Naive B cell (primary cell): ENCODE measurements at regions not wholly inside any gene's neighbourhood (a gene's known extent, or its start where the extent isn't known, plus 50 kb on each side); places are given as distances from the start of the nearest gene placed in this dataset.

Experiments used
- ATAC-seq, 2 donors: fragments of 150-1000 bp; cut with Tn5 transposase; 2 replicates each; pipeline ENCODE4 v1.10.0; 2021; ENCODE audit warnings: low read depth in 2 of 2, mild to moderate bottlenecking in 2 of 2, moderate library complexity in 2 of 2
- DNase-seq: peaks from one replicate; pipeline ENCODE4 v3.0.0; 2022
- H3K27ac Mint-ChIP-seq, 6 donors: one replicate each; pipeline ENCODE4 v1.8.0; 2020 to 2022; ENCODE audit warnings: mild to moderate bottlenecking in 6 of 6, mixed read lengths in 6 of 6, moderate library complexity in 5 of 6, inconsistent platforms in 2 of 6
- H3K27me3 Mint-ChIP-seq, 3 donors: one replicate each; pipeline ENCODE4 v1.8.0; 2021 to 2022; ENCODE audit warnings: mixed read lengths in 3 of 3, mild to moderate bottlenecking in 1 of 3
- H3K36me3 Mint-ChIP-seq, 2 donors: one replicate each; pipeline ENCODE4 v1.8.0; 2020 to 2022; ENCODE audit warnings: mixed read lengths in 2 of 2, inconsistent platforms in 1 of 2, mild to moderate bottlenecking in 1 of 2
- H3K4me1 Mint-ChIP-seq, 3 donors: one replicate each; pipeline ENCODE4 v1.8.0; 2020 to 2022; ENCODE audit warnings: mixed read lengths in 3 of 3, inconsistent platforms in 1 of 3, mild to moderate bottlenecking in 1 of 3, moderate library complexity in 1 of 3
- H3K4me3 Mint-ChIP-seq, 8 donors: one replicate each; pipeline ENCODE4 v1.8.0; 2020 to 2022; ENCODE audit warnings: mild to moderate bottlenecking in 8 of 8, mixed read lengths in 8 of 8, moderate library complexity in 8 of 8, inconsistent platforms in 2 of 8
- H3K9me3 Mint-ChIP-seq, 7 donors: one replicate each; pipeline ENCODE4 v1.8.0; 2020 to 2022; ENCODE audit warnings: mixed read lengths in 7 of 7, mild to moderate bottlenecking in 5 of 7, inconsistent platforms in 2 of 7, moderate library complexity in 1 of 7

DNA sequence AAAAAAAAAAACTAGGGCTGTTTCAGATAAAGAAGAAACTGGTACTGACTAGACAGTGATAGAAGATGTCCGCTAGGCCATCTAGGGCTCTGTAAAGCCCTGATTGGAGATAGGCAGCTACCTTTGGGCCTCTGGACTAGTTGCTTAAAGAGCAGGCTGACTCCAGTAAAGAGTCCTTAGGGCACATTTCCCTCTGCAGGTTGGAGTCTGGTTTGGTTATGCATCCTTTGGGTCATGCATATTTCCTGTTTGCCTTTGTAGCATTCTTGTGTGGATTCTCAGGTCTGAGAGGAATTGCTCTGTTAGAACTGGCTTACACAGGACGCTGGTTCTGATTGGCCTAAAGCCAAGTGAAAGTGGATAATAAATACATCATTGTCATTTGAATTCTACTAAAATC, 165.5 kb upstream of the LRRN1 start:
- H3K27me3 Mint-ChIP-seq, result no peaks in the 10 kb centered on the region
- H3K4me3 Mint-ChIP-seq, result no peak overlapping the region
- no peaks in the 10 kb centered on the region for H3K4me1 Mint-ChIP-seq
- no peaks in the 10 kb centered on the region for H3K36me3 Mint-ChIP-seq
- peaks cover 0 to 5% (median 0%) of the 10 kb centered on the region in 7 donors for H3K9me3 Mint-ChIP-seq
- no peak for ATAC-seq
- no peak overlapping the region for H3K27ac Mint-ChIP-seq
- no peak for DNase-seq

DNA sequence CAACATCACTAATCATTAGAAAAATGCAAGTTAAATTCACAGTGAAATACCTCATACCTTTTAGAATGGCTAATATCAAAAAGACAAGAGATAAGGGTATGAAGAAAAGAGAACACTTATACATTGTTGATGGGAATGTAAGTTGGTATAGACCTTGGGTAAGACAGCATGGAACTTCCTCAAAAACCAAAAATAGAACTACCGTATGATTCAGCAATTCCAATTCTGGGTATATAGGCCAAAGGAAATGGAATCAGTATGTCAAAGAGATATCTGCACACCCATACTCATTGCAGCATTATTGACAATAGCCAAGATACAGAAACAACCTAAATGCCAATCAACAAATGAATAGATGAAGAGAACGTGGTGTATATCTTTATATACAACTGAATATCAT, 166.8 kb upstream of the LRRN1 start:
- Mint-ChIP-seq H3K27me3 (no peaks in the 10 kb centered on the region), H3K36me3 (no peaks in the 10 kb centered on the region), H3K4me1 (no peaks in the 10 kb centered on the region), H3K4me3 (no peak overlapping the region), H3K27ac (no peak overlapping the region), H3K9me3 (peaks cover 0 to 5% (median 0%) of the 10 kb centered on the region in 7 donors)
- ATAC-seq (no peak), DNase-seq (no peak)

DNA sequence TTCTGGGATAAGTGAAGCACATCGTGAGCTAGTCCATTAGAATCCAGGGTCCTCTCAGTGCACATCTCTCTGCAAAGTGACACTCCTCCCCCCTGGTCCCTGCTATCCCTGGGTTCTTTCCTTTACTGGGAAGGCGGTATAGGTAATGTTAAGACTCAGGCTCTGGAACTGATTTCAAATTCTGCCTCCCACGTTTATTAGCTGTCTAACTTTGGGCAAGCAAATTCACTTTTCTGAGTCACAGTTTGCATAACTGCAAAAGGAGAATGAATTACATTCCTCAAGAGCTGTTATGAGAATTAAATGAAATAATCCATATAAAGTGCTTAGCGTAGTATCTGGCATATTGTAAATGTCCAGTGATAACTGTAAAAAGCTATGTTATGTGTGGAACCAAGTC, 168.1 kb upstream of the LRRN1 start:
- no peak for ATAC-seq
- Mint-ChIP-seq H3K27ac (no peak overlapping the region), H3K27me3 (no peaks in the 10 kb centered on the region), H3K36me3 (no peaks in the 10 kb centered on the region), H3K4me3 (no peak overlapping the region), H3K9me3 (peaks cover 0 to 5% (median 0%) of the 10 kb centered on the region in 7 donors), H3K4me1 (no peaks in the 10 kb centered on the region)
- no peak for DNase-seq

DNA sequence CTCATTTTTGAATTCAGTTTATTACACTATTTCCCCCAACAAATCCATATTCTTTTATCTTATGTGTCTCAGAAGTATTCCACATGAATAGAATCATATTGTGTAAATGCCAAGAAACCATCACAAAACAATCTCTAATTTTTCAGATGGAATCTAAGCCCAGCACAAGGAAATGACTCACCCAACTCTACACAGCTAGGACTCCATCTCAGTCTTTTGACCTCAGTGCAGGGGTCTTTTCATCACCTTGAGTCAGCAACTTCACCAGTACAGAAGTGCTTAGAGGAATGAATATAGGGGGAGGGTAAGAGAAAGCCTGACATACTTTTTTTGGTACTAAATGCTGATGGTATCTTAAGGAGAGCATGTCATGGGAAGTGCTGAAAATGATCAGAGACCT, 169.3 kb upstream of the LRRN1 start:
- peaks cover 0 to 5% (median 0%) of the 10 kb centered on the region in 7 donors for H3K9me3 Mint-ChIP-seq
- H3K4me1 Mint-ChIP-seq, result no peaks in the 10 kb centered on the region
- DNase-seq (no peak), ATAC-seq (no peak)
- H3K27ac Mint-ChIP-seq, result no peak overlapping the region
- H3K27me3 Mint-ChIP-seq, result no peaks in the 10 kb centered on the region
- H3K36me3 Mint-ChIP-seq, result no peaks in the 10 kb centered on the region
- H3K4me3 Mint-ChIP-seq, result no peak overlapping the region

DNA sequence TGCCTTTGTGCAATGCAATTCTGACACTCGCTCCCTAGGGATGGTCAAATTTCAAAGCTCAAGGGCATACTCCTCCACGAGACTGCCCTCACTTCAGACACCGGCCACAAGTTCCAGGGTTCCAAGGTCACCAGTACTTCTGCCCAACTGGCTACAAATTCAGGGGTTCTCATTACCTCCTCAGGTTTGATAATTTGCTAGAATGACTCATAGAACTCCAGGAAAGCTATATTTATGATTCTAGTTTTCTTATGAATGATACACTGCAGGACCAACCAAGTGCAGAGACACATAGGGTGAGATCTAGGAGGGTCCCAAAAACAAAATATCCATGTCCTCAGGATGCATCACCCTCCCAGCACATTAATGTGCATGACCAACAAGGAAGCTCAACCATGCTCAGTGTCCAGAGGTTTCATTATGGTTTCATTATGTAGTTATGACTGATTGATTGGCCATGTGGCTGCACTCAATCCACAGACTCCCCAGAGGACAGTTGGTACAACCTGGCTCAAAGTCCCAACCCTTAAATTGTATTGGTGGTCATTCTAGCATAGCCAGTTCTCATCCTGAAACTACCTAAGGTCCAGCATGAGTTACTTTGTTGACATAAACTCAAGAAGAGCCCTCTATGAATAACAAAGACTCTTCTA, 170.4 kb upstream of the LRRN1 start:
- Mint-ChIP-seq H3K9me3 (peaks cover 0 to 13% (median 3%) of the 10 kb centered on the region in 7 donors), H3K27me3 (no peaks in the 10 kb centered on the region), H3K4me3 (no peak overlapping the region), H3K4me1 (no peaks in the 10 kb centered on the region), H3K36me3 (no peaks in the 10 kb centered on the region), H3K27ac (no peak overlapping the region)
- no peak for DNase-seq
- no peak for ATAC-seq

DNA sequence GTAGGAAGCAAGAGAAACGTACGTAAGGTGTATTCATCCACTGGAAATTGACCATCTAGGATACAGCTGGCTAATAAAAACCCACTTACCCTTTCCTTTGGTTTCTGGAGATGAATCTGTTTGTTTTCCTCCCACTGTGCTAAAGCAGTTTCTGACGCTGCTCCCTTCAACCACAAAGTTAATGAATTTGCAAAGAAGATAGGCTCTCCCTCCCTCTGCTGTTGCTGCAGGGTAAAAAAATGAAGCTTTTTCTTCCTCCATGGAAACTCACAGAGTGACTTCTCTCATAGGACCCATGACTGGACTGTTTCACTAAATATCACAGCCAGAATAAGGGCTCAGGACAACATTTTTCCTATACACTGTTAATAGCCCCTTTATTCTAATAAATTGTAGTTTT, 172.1 kb upstream of the LRRN1 start:
- no peaks in the 10 kb centered on the region for H3K4me1 Mint-ChIP-seq
- DNase-seq (no peak), ATAC-seq (no peak)
- H3K36me3 Mint-ChIP-seq, result no peaks in the 10 kb centered on the region
- H3K9me3 Mint-ChIP-seq, result peaks cover 0 to 13% (median 5%) of the 10 kb centered on the region in 7 donors
- no peaks in the 10 kb centered on the region for H3K27me3 Mint-ChIP-seq
- no peak overlapping the region for H3K27ac Mint-ChIP-seq
- no peak overlapping the region for H3K4me3 Mint-ChIP-seq

DNA sequence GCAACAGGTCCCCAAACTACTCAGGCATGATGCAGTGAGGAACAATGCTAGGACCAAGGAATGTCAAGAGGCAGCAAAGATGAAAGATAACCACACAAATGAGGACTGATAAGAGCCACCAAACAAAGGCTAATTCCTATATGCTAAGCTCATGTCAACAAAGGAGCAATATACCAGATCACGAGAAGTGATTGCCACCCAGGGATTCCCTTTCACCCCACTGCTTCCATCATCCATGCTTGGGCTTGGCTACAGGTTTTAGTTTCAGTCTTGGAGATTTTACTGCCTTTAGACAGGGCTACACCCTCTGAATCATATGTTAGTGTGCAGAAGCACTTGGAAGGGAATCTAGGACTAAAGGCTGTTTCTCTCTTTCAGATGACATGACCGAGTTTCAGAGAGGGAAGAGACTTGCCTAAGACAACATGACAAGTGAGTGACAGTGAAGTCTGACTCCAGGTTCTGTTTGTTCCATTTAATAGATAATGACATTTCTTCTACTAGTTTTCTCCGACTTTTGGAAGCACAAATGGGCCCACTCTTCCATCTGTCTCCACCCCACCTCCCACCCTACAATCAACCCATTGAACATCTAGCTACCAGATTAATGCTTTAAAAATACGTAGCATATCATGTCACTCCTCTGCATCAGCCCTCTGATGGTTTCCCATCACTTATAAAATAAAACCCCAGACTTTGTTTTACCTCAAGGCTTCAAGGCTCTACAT, 173.5 kb upstream of the LRRN1 start:
- Mint-ChIP-seq H3K27me3 (no peaks in the 10 kb centered on the region), H3K4me3 (no peak overlapping the region), H3K36me3 (no peaks in the 10 kb centered on the region), H3K9me3 (peaks cover 0 to 19% (median 7%) of the 10 kb centered on the region in 7 donors), H3K4me1 (no peaks in the 10 kb centered on the region), H3K27ac (no peak overlapping the region)
- no peak for DNase-seq
- ATAC-seq, result no peak

DNA sequence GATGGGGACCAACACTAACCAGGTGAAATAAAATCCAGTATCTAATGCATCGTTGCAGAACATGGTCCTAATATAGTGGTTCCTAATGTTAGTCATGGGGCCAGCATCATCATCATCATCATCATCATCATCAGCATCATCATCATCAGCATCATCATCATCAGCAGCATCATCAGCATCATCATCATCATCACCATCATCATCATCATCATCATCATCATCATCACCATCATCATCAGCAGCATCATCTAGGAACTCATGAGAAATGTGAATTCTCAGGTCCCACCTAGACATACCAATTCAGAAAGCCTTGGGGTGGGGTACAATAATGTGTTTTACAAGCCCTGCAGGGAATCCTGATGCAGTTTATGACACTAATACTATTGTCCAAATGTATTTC, 179.4 kb upstream of the LRRN1 start:
- no peaks in the 10 kb centered on the region for H3K27me3 Mint-ChIP-seq
- ATAC-seq (no peak), DNase-seq (no peak)
- no peaks in the 10 kb centered on the region for H3K36me3 Mint-ChIP-seq
- no peaks in the 10 kb centered on the region for H3K4me1 Mint-ChIP-seq
- peaks cover 1 to 14% (median 7%) of the 10 kb centered on the region in 7 donors for H3K9me3 Mint-ChIP-seq
- no peak overlapping the region for H3K27ac Mint-ChIP-seq
- no peak overlapping the region for H3K4me3 Mint-ChIP-seq

DNA sequence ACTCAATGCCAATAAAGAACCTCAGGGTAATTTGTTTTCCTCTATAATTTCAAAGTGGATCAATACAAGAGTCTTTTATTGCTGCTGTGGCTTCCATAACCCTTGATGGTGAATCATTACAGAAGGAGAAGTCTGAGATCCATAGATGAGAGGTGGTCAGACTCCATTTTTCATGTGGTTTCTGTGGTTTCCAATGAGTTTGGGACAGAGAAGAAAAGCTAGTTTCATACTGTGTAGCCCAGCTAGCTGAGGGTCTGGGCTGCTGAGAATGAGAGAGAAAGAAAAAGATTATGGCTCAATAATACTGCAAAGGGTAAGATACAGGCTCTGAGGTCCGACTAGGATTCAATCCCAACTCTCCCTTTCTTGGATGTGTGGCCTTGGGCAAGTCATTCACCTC, 180.6 kb upstream of the LRRN1 start:
- ATAC-seq (no peak), DNase-seq (no peak)
- Mint-ChIP-seq H3K36me3 (no peaks in the 10 kb centered on the region), H3K4me3 (no peak overlapping the region), H3K27ac (no peak overlapping the region), H3K9me3 (peaks cover 0 to 10% (median 0%) of the 10 kb centered on the region in 7 donors), H3K4me1 (no peaks in the 10 kb centered on the region), H3K27me3 (no peaks in the 10 kb centered on the region)

DNA sequence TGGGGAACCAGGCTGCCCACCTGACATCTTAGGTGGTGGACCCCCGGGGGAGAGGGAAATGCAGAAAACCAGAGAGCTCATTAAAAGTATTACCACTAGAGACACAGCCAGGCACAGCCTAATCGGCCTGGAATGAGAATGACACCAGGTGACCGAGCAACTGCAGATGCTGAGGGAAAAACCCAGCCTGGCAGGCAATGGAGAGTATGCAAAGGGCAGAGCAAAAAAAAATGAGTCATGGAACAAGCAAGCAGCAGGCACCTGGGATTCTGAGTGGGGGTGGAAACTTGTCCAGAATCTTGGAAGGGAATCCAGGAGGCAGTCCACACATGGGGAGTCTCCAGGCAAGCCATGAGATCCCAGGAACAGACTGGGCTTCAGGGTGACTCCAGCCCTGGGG, 183.7 kb upstream of the LRRN1 start:
- Mint-ChIP-seq H3K4me1 (no peaks in the 10 kb centered on the region), H3K27me3 (peaks cover 0 to 2% (median 0%) of the 10 kb centered on the region in 3 donors), H3K27ac (no peak overlapping the region), H3K9me3 (peaks cover 0 to 2% (median 0%) of the 10 kb centered on the region in 7 donors), H3K4me3 (no peak overlapping the region), H3K36me3 (no peaks in the 10 kb centered on the region)
- DNase-seq, result no peak
- no peak for ATAC-seq

DNA sequence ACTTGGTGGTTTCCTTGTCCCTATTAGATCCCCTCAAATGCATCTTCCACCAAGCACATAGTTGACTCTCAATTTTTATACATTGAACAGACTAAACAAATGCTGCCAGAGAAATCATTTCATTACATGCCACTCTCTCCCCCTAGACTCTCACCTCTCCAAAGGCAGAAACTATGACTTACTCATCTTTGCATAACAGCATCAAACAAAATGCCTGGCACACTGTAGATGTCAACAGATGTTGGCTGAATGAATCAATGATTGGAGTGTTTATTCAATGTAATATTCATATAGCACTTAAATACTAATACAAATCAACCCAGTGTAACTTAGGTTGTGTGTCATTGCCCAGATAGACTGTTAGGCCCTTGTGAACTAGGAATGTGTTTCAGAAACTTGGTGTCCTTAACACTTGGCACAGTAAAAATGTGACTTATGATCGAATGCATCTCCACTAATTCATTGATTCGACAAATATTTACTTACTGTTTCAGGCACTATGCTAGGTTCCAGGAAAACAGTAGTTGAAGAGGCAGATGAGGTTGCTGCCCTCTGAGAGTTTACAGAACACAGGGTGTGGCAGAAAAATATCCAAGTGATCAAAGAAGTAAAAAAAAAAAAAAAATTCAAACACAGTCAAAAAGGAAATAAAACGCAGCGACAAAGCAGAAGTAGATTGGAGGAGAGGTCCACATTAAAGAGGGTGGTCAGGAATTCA, 188.5 kb upstream of the LRRN1 start:
- no peaks in the 10 kb centered on the region for H3K36me3 Mint-ChIP-seq
- no peak for ATAC-seq
- no peak overlapping the region for H3K27ac Mint-ChIP-seq
- H3K4me3 Mint-ChIP-seq, result no peak overlapping the region
- H3K27me3 Mint-ChIP-seq, result peaks cover 0 to 7% (median 7%) of the 10 kb centered on the region in 3 donors
- DNase-seq, result no peak
- H3K4me1 Mint-ChIP-seq, result no peaks in the 10 kb centered on the region
- H3K9me3 Mint-ChIP-seq, result peaks cover 0 to 7% (median 4%) of the 10 kb centered on the region in 7 donors

DNA sequence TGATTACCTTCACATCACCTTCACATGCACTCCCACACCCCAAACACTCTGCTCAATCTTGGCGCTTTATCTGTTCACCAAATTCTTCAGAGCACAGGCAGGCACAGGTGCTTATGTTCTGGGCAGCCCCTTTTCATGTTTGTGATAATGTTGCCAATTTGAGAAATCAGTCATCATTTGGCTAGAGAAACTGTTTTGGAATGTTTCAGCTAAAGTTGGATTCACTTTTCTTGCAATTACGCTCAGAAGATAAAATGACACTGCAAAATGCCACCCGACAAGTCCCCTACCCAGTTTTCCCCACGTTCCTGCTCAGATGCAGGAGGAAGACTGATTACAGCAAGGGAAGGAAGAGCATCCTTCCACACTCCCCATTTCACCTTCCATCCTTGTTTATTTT, 192.9 kb upstream of the LRRN1 start:
- DNase-seq (no peak), ATAC-seq (no peak)
- H3K27ac Mint-ChIP-seq, result no peak overlapping the region
- H3K4me1 Mint-ChIP-seq, result no peaks in the 10 kb centered on the region
- H3K27me3 Mint-ChIP-seq, result peaks cover 0 to 7% (median 7%) of the 10 kb centered on the region in 3 donors
- H3K4me3 Mint-ChIP-seq, result no peak overlapping the region
- peaks cover 0 to 7% (median 4%) of the 10 kb centered on the region in 7 donors for H3K9me3 Mint-ChIP-seq
- H3K36me3 Mint-ChIP-seq, result no peaks in the 10 kb centered on the region

DNA sequence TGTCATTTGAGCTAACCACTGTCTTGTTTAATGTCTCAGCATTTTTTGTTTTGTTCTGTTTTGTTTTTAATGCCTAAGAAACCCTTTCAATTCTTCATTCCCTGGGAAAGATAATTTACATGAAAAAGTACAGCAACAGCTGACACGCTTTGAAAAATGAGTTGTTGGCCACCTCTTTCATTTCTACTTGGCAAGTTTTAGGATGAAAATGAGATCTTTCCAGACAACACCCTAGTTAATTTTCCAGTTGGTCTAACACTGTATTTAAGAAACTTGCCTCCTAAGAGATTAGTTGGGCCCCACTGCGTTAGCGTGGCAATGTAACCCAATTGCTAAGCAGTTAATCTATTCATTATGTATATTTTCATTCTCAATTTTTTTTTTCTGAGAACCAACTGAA, 194.0 kb upstream of the LRRN1 start:
- Mint-ChIP-seq H3K4me3 (no peak overlapping the region), H3K36me3 (no peaks in the 10 kb centered on the region), H3K27ac (no peak overlapping the region), H3K27me3 (peaks cover 0 to 7% (median 2%) of the 10 kb centered on the region in 3 donors), H3K4me1 (no peaks in the 10 kb centered on the region), H3K9me3 (peaks cover 0 to 6% (median 2%) of the 10 kb centered on the region in 7 donors)
- ATAC-seq, result no peak
- no peak for DNase-seq

DNA sequence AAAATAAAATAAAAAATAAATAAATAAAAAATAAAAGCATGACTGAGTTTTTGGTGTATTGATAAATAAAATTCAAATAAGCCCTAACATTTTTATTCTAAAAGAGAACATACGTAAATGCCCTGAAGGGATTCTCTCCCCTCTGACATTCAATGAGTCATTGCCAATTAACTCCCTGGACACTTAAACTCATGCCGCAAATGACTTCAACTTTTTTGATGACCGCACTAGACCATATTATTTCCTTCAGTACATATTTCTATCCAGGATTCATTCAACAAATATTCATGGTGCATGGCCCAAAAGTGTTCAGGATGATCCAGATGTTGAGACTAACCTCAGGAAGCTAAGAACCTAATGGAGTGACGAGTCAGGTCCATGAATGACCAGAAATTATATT, 195.9 kb upstream of the LRRN1 start:
- no peaks in the 10 kb centered on the region for H3K36me3 Mint-ChIP-seq
- no peak overlapping the region for H3K4me3 Mint-ChIP-seq
- peaks cover 0 to 7% (median 0%) of the 10 kb centered on the region in 3 donors for H3K27me3 Mint-ChIP-seq
- H3K9me3 Mint-ChIP-seq, result peaks cover 0 to 2% (median 0%) of the 10 kb centered on the region in 7 donors
- ATAC-seq (no peak), DNase-seq (no peak)
- H3K4me1 Mint-ChIP-seq, result no peaks in the 10 kb centered on the region
- no peak overlapping the region for H3K27ac Mint-ChIP-seq
